Body of pancreas (tissue), 4 donors: ENCODE measurements at regions not wholly inside any gene's neighbourhood (a gene's known extent, or its start where the extent isn't known, plus 50 kb on each side); places are given as distances from the start of the nearest gene placed in this dataset.

Source experiments
- ATAC-seq: fragments of 150-250 bp; one replicate; pipeline ENCODE4 v1.9.1; 2016
- DNase-seq, 4 donors: peaks; one replicate each; pipeline ENCODE4 v3.0.0-alpha.2; 2019
- H3K27ac ChIP-seq, 4 donors: fragments of 200-600 bp; sonication (generic); 1 replicate in 3 of 4; 2 replicates in 1 of 4; pipeline versions ENCODE4 v1.5.1 to v1.6.1; 2016 to 2019; ENCODE audit warnings: mild to moderate bottlenecking in 1 of 4, mixed read lengths in 1 of 4, moderate library complexity in 1 of 4
- H3K27me3 ChIP-seq, 2 donors: fragments of 200-600 bp; sonication (generic); one replicate each; pipeline ENCODE4 v1.6.0; 2016; ENCODE audit warnings: mild to moderate bottlenecking in 1 of 2
- H3K36me3 ChIP-seq, 2 donors: fragments of 200-600 bp; sonication (generic); replicated peaks in 1 of 2; 2 replicates each; pipeline ENCODE4 v1.5.1; 2016; ENCODE audit warnings: low read depth in 2 of 2; ENCODE audit not compliant: insufficient read depth in 1 of 2
- H3K4me1 ChIP-seq: fragments of 200-600 bp; sonication (generic); one replicate; pipeline ENCODE4 v1.6.0; 2016
- H3K4me3 ChIP-seq, 2 donors: fragments of 200-600 bp; sonication (generic); 1 replicate in 1 of 2; 2 replicates in 1 of 2; pipeline ENCODE4 v1.5.1; 2016 to 2019
- H3K9me3 ChIP-seq, 3 donors: fragments of 200-600 bp; sonication (generic); 1 replicate in 2 of 3; 2 replicates in 1 of 3; pipeline ENCODE4 v1.5.1; 2016
- POLR2A ChIP-seq, 3 donors: fragments of 450-650 bp; IDR thresholded peaks; one replicate each; pipeline ENCODE4 v1.6.1; 2016; ENCODE audit warnings: antibody characterized with exemption in 3 of 3, mild to moderate bottlenecking in 2 of 3
- WGBS, 2 donors: methylation state at CpG; one replicate each; pipeline ENCODE4 v1.1.5; 2017; 5-methylcytosine and 5-hydroxymethylcytosine counted together
- intact Hi-C: fragments of 100-400 bp; cut with DNase I; formaldehyde crosslinking; loops from one replicate; pipeline ENCODE4 v1.15.1; 2023
- TF ChIP-seq, protein P1 (sequence below), 7 experiments: fragments of 450-650 bp in 4 of 7; fragments of 200-600 bp in 3 of 7; sonication (generic) in 3 of 7; IDR thresholded peaks; one replicate each; pipeline ENCODE4 v1.5.1; 2016 to 2019; ENCODE audit warnings: antibody characterized with exemption in 7 of 7

DNA sequence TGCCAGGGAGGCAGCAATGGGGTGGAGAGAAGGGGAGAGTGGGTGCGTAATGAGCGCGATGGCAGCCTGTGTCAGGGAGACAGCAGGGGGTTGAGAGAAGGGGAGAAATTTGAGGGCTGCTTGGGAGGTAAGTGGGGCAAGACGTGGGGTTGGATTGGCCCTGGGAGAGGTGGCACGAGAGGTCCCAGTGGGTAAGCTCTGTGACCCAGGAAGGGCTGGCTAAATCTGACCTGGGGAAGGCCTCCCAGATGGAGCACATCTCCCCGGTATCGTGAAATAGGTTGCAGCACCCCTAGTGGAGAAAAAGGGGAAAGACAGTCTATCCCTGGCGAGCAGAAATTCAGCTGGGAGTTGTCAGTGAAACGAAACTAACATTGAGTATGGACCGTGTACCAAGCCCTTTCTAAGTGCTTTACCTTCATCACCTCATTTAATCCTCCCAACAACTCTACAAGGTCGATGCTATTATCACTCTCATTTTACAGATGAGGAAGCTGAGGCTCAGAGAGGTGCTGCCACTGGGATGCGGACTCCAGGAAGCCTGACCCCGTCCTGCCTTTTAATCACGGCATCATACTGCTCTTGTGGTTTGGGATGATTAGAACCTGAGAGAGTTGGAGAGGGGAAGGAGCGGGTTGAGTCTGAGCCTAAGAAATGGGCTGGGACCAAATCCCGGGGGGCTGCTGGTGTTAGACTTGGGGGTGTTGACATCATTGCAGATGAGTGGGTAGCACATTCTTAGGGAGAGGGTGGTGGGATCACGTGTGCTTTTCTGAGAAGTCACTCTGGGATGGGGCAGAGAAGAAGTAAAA is 56.6 kb upstream of the RPL11 start:
- DNase-seq, result peak; percentile 63 to 71 (median 68)
- TF ChIP-seq, protein P1, sequence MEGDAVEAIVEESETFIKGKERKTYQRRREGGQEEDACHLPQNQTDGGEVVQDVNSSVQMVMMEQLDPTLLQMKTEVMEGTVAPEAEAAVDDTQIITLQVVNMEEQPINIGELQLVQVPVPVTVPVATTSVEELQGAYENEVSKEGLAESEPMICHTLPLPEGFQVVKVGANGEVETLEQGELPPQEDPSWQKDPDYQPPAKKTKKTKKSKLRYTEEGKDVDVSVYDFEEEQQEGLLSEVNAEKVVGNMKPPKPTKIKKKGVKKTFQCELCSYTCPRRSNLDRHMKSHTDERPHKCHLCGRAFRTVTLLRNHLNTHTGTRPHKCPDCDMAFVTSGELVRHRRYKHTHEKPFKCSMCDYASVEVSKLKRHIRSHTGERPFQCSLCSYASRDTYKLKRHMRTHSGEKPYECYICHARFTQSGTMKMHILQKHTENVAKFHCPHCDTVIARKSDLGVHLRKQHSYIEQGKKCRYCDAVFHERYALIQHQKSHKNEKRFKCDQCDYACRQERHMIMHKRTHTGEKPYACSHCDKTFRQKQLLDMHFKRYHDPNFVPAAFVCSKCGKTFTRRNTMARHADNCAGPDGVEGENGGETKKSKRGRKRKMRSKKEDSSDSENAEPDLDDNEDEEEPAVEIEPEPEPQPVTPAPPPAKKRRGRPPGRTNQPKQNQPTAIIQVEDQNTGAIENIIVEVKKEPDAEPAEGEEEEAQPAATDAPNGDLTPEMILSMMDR (IDR thresholded peaks at IDR 0.05), result peak; percentile 84 to 96 (median 92)
- TF ChIP-seq POLR2A (IDR thresholded peaks at IDR 0.05), result no peak
- H3K36me3 ChIP-seq, result no peaks in the 10 kb centered on the region
- no peaks in the 10 kb centered on the region for H3K9me3 ChIP-seq
- peaks cover 4% of the 10 kb centered on the region for H3K4me1 ChIP-seq
- H3K27ac ChIP-seq, result peak overlapping the region; percentile 22 to 47 (median 36)
- 31 to 39% methylated on average over 17 of the region's 17 CpGs for WGBS, 2 donors
- ATAC-seq, result peak; percentile 83
- intact Hi-C loops, result no loop called here
- H3K27me3 ChIP-seq, result no peaks in the 10 kb centered on the region
- no peak overlapping the region for H3K4me3 ChIP-seq

DNA sequence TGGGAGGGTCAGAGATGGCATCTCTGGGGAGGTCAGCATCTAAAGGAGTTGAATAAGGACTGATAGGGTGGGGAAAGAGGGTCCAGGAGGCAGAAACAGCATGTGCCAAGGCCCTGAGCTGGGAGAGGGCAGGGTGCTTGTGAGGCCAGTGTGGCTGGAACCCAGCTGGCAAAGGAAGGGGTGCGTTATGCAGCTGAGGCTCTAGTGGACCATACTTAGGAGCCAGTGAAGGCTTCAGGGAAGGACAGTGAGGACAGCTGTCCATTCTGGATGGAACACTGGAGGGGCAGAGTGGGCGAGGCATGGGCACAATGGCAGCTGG is 57.1 kb upstream of the RPL11 start:
- ATAC-seq, result no peak
- Histone ChIP-seq H3K4me3 (no peak overlapping the region), H3K27ac (no peak overlapping the region), H3K9me3 (no peaks in the 10 kb centered on the region), H3K36me3 (no peaks in the 10 kb centered on the region), H3K4me1 (peaks cover 4% of the 10 kb centered on the region), H3K27me3 (no peaks in the 10 kb centered on the region)
- intact Hi-C loops, result no loop called here
- DNase-seq, result no peak
- 72 to 75% methylated on average over 2 of the region's 2 CpGs for WGBS, 2 donors
- TF ChIP-seq, protein P1 (IDR thresholded peaks at IDR 0.05), result no peak
- no peak for TF ChIP-seq POLR2A (IDR thresholded peaks at IDR 0.05)

DNA sequence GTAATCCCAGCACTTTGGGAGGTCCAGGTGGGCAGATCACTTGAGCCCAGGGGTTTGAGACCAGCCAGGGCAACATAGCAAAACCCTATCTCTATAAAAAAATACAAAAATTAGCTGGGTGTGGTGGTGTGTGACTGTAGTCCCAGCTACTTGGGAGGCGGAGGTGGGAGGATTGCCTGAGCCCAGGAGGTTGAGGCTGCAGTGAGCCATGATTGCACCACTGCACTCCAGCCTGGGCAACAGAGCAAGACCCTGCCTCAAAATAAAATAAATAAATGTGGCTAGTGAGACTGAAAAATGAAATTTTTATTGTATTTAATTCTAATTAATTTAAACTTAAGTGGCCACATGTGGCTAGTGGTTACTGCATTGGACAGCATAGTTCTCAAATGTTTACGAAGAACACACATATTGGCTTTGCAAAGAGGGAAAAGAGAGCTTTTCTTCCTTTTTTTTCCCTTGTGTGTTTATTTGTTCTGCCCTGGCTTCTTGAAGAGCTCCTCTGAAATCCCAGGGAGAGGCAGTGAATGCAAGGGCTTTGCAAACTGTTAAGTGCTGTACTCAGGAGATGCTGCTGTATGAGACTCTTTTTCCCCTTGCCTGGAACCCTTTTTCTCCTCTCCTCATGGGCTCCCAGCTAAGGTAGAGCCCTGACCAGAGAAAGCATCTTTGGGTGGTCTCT is 59.0 kb upstream of the RPL11 start:
- TF ChIP-seq, protein P1 (IDR thresholded peaks at IDR 0.05), result no peak
- TF ChIP-seq POLR2A (IDR thresholded peaks at IDR 0.05), result no peak
- H3K27me3 ChIP-seq, result no peaks in the 10 kb centered on the region
- WGBS, 2 donors, result 91 to 98% methylated on average over 2 of the region's 2 CpGs
- no peaks in the 10 kb centered on the region for H3K36me3 ChIP-seq
- no peak for DNase-seq
- no peaks in the 10 kb centered on the region for H3K9me3 ChIP-seq
- H3K4me3 ChIP-seq, result no peak overlapping the region
- intact Hi-C loops, result no loop called here
- ATAC-seq, result no peak
- no peak overlapping the region for H3K27ac ChIP-seq
- H3K4me1 ChIP-seq, result peaks cover 6% of the 10 kb centered on the region

DNA sequence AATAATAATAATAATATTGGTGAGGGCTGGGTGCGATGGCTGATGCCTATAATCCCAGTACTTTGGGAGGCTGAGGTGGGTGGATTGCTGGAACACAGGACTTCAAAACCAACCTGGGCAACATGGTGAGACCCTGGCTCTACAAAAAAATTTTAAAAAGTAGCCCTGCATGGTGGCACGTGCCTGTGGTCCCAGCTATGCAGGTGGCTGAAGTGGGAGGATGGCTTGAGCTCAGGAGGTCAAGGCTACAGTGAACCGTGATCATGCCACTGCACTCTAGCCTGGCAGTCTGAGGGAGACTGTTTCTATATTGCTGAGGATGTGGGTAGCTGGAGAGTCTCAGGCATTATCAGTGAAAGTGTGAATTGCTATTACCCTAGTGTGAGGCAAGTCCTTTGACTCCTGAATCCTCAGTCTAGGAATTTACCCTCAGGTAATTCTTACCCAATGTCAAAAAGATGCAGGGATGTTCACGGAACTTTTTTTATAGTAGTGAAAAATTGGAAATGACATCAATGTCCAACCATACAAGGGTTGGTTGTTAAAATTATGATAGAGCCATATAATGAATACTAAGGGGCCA is 61.8 kb upstream of the RPL11 start:
- H3K4me1 ChIP-seq, result peaks cover 12% of the 10 kb centered on the region
- intact Hi-C loops, result no loop called here
- WGBS, 2 donors, result 68 to 71% methylated on average over 4 of the region's 4 CpGs
- no peaks in the 10 kb centered on the region for H3K36me3 ChIP-seq
- no peaks in the 10 kb centered on the region for H3K9me3 ChIP-seq
- ATAC-seq (no peak), DNase-seq (no peak)
- no peak overlapping the region for H3K27ac ChIP-seq
- TF ChIP-seq, protein P1 (IDR thresholded peaks at IDR 0.05), result no peak
- TF ChIP-seq POLR2A (IDR thresholded peaks at IDR 0.05), result no peak
- no peaks in the 10 kb centered on the region for H3K27me3 ChIP-seq
- no peak overlapping the region for H3K4me3 ChIP-seq
